ENCODE measurements at regions not wholly inside any gene's neighbourhood (a gene's known extent, or its start where the extent isn't known, plus 50 kb on each side); places are given as distances from the start of the nearest gene placed in this dataset.

DNA sequence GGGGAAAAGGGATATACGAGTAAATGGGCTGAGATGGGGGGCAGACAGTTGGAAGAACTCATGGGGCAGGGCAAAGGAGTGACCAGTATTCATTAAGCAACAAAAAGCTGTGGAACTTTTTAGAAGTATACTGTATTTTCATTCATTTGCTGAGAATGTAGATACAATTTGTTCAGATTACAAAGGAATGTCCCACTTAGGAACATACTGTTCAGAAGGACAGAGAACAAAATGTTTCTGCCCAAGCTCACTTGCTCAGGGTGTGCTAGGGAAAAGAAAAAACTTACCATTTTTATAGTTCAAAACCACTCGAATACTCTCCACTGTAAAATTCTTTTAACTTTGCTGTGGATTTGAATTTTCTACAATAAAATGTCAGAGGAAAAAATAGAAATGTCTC lies 135.2 kb upstream of the AFF2 start:
- no peak for DNase-seq (ENCODE audit: low spot score)

- DNase-seq (ENCODE audit: low spot score) = no peak
Measured at GRCh38 chrX:148371291-148371690, 129.1 kb upstream of the AFF2 start.

DNA sequence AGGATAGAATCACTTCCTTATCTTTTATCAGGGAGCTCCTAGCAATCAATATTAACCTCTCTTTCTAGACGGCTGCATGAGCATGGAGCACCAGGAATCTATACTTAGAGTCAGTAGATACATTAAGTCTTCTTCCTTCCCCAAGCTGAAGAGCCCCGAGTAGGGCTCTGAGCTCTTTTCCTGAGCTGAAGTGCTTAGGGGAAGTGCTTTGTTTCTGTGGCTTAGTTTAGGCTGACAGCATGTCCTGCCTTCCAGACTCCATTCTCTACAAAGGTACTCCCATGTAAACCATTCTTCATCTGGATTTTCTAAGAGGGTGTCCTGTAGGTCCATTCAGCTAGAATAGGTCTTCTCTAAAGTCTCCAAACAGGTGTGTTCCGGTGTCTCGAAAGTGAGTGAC lies 127.5 kb upstream of the AFF2 start:
- no peak for DNase-seq (ENCODE audit: low spot score)

- DNase-seq (ENCODE audit: low spot score) = no peak
Measured at GRCh38 chrX:148376342-148376741, 124.1 kb upstream of the AFF2 start.

DNA sequence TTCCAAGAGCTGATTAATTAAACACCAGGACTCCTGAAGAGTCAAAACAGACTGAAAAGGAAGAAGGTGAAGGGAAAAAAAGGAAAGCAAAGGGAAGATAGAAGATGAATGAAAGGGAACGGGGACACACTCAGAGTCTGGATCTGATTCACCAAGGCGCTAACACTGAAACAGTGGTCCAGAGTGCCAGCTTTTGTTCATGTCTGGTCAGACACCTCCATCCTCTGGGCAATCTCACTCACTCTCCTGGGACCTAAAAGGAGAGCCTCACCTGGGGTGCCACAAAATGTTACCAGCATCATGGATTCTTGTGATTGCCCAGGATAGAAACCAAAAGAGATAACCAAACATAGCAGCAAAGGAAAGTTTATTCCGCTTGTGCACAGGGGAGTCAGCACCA lies 120.3 kb upstream of the AFF2 start:
- no peak for DNase-seq (ENCODE audit: low spot score)

DNA sequence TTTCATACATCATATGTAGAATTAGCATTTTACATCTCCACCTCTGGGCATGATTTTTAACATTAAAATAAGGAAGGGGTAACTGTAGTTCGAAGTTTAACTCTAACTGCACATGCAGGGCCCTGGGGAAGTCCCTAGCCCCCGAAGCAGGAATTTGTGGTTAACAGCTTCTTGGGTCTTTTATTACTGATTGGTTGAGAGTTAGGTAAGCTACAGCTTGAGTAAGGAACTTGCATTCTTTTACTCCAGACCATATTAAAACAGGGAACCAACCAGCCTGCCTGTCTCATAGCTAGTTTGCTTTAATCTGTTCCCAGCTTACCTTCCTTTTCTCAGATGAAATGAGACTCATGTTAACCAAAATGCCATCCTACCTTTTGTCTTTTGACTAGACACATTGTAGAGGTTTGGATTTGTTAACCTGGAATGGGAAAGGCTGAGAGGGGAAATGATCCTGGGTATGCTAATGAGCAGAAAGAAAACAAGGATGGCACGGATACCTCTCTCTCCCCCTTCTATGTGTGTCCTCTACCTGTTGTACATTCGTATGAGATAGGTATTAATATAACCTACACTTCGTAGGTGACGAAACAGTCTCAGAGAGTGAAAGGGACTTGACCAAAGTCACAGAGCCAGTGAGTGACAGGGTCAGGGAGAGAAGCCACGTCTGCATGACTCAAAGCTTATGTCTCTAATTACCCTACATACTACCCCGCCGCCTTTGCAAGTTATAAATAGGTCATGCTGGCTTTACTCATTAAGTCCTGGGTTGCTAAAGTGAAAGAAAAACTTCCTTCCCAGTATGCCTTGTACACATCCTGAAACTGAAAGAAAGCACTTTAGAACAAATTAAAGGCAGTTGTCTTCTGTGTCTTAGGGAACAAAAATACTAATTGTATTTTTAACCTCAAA lies 119.5 kb upstream of the AFF2 start:
- no peak for DNase-seq (ENCODE audit: low spot score)

- DNase-seq (ENCODE audit: low spot score) = no peak
Measured at GRCh38 chrX:148381603-148382002, 118.8 kb upstream of the AFF2 start.

- DNase-seq (ENCODE audit: low spot score) = no peak
Measured at GRCh38 chrX:148382983-148383382, 117.4 kb upstream of the AFF2 start.

DNA sequence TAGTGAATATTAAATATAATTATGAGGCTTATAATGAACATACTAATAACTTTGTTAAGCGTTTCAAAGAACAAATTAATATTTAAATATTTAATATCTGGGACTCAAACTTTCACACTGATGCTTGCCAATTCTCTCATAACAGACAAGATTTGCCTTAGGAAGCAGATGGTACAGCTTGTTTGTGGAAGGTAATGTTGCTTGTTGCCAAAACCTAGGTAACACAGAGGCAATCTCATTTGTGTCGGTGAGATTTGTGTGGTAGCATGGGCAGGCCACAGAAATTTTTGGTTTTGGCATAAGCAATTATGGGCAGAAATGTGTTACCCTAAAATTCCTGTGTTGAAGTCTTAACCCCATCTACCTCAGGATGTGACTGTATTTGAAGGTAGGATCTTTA lies 114.9 kb upstream of the AFF2 start:
- no peak for DNase-seq (ENCODE audit: low spot score)

DNA sequence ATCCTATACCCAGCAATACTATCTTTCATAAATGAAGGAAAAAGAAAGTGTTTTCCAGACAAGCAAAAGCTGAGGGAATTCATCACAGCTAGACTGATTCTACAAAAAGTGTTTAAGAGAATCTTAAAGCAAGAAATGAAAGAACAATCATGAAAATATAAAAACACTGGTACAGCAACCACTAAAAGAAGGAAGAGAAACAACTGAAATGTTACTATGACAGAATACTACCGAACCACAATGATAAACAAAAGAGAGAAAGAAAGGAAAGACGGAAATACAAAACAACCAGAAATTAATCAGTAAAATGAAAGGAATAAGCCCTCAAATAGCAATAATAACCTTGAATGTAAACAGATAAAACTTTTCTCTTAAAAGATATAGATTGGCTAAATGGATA lies 110.8 kb upstream of the AFF2 start:
- no peak for DNase-seq (ENCODE audit: low spot score)

- DNase-seq (ENCODE audit: low spot score) = no peak
Measured at GRCh38 chrX:148412006-148412405, 88.4 kb upstream of the AFF2 start.

GRCh38 chrX:148416142-148416541 lies 84.3 kb upstream of the AFF2 start:
- no peak for DNase-seq (ENCODE audit: low spot score)

- no peak for DNase-seq (ENCODE audit: low spot score)
Measured at GRCh38 chrX:148416931-148417330, 83.5 kb upstream of the AFF2 start.

DNA sequence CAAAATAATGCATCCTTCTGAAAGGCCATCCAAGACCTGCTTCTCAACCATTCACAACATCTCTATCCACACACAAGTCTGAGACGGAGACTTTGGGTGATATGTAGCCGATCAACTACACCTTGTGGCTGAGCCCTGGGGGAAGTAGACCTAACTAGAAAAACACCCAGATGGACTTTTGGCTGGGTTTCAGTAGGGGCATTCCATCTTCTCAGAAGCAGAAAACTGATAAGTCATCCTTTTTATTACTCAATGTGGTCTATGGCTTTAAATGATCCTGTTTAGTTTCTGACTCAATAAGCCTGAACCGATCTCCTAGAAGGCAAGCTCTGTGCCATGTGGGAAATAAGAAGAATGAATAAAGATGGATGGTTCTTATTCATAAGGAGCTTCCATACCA lies 82.5 kb upstream of the AFF2 start:
- no peak for DNase-seq (ENCODE audit: low spot score)

GRCh38 chrX:148422526-148422925 lies 77.9 kb upstream of the AFF2 start:
- DNase-seq (ENCODE audit: low spot score) = no peak

- no peak for DNase-seq (ENCODE audit: low spot score)
Measured at GRCh38 chrX:148424570-148424969, 75.8 kb upstream of the AFF2 start.

GRCh38 chrX:148426467-148426866 lies 74.0 kb upstream of the AFF2 start:
- no peak for DNase-seq (ENCODE audit: low spot score)

- no peak for DNase-seq (ENCODE audit: low spot score)
Measured at GRCh38 chrX:148441387-148441786, 59.0 kb upstream of the AFF2 start.

DNA sequence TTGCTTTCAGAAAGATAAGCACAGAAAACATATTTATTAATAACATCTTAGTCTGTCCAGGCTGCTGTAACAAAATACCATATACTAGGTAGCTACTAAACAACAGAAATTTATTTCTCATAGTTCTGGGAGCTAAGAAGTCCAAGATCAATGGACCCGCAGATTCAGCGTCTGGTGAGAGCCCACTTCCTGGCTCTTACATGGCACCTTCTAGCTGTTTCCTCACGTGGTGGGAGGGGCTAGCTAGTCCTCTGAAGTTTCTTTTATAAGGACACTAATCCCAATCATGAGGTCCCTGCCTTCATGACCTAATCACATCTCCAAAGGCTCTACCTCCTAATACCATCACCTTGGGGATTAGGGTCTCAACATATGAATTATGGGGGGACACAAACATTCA lies 57.2 kb upstream of the AFF2 start:
- DNase-seq (ENCODE audit: low spot score) = no peak

GRCh38 chrX:148448686-148449085 lies 51.7 kb upstream of the AFF2 start:
- DNase-seq (ENCODE audit: low spot score) = no peak
